Mononuclear cell (primary cell): ENCODE measurements at regions not wholly inside any gene's neighbourhood (a gene's known extent, or its start where the extent isn't known, plus 50 kb on each side); places are given as distances from the start of the nearest gene placed in this dataset.

Experiments
- H3K27me3 ChIP-seq: 2 replicates; pipeline ENCODE4 v1.6.0; 2011; ENCODE audit warnings: low read length, control low read depth; ENCODE audit not compliant: insufficient read depth
- H3K4me1 ChIP-seq: 2 replicates; pipeline ENCODE4 v1.5.1; 2011; ENCODE audit warnings: mild to moderate bottlenecking, low read length, control low read depth; ENCODE audit not compliant: insufficient read depth
- H3K4me3 ChIP-seq: 2 replicates; pipeline ENCODE4 v1.5.1; 2011; ENCODE audit warnings: mild to moderate bottlenecking, low read length, moderate library complexity
- H3K9me3 ChIP-seq: 2 replicates; pipeline ENCODE4 v1.5.1; 2011; ENCODE audit warnings: low read depth, mild to moderate bottlenecking, control low read depth, low read length

- Histone ChIP-seq H3K4me1 (peaks cover 27% of the 10 kb centered on the region), H3K9me3 (no peaks in the 10 kb centered on the region), H3K4me3 (peak overlapping the region; percentile 52), H3K27me3 (no peaks in the 10 kb centered on the region)
Measured at GRCh38 chr13:30115257-30115600, 192.1 kb downstream of the KATNAL1 start.

DNA sequence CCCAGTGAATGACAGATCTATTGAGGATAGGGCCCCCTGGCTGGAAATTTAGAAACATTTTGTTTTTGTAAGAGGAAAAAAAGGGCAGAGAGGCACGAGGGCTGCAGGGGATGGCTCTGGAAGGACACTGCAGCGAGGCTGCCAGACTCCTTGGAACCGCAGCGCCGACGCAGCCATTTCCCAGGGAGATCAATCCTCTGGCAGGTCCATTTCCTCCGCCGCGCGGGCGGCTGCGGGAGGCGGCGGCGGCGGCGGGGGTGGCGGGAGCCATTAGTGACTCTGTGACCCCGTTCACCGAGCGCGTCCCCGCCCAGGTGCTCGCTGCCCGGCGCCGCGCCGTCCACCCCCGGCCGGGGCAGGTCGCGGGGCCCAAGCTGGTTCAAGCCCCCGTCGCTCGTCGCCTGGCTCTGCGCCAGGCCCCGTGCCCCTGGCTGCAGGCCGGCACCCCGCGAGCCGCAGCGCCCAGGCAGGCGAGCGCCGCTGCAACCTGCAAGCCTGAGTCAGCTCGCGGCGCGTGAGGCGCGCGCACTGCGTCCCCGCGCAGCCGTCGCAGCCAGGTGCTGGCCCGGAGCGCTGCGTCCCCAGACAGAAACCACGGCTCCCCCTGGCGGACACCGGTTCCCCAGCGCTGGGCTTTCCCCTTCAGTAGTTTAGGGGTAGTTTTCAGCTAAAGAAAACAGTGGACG lies 192.6 kb downstream of the KATNAL1 start:
- Histone ChIP-seq H3K9me3 (no peaks in the 10 kb centered on the region), H3K4me3 (peak overlapping the region; percentile 52), H3K27me3 (no peaks in the 10 kb centered on the region), H3K4me1 (peaks cover 23% of the 10 kb centered on the region)

- Histone ChIP-seq H3K9me3 (no peaks in the 10 kb centered on the region), H3K27me3 (no peaks in the 10 kb centered on the region), H3K4me1 (peaks cover 17% of the 10 kb centered on the region), H3K4me3 (peak overlapping the region; percentile 52)
Measured at GRCh38 chr13:30113983-30114570, 193.3 kb downstream of the KATNAL1 start.

DNA sequence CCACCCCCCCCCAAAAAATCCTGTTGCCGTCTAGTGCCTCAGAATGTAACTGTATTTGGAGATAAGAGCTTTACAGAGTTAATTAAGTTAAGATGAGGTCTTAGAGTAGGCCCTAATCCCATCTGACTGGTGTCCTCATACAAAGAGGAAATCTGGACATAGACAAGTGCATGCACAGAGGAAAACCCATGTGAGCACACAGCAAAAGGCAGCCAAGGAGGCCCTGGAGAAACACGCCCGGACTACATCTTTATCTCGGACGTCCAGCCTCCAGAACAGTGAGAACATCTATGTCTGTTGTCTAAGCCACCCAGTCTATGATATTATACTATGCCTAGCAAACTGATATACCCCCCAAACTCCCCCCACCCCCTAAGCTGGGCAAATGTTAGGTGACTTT lies 193.8 kb downstream of the KATNAL1 start:
- no peak overlapping the region for H3K4me3 ChIP-seq
- H3K4me1 ChIP-seq, result peaks cover 17% of the 10 kb centered on the region
- no peaks in the 10 kb centered on the region for H3K27me3 ChIP-seq
- H3K9me3 ChIP-seq, result no peaks in the 10 kb centered on the region

DNA sequence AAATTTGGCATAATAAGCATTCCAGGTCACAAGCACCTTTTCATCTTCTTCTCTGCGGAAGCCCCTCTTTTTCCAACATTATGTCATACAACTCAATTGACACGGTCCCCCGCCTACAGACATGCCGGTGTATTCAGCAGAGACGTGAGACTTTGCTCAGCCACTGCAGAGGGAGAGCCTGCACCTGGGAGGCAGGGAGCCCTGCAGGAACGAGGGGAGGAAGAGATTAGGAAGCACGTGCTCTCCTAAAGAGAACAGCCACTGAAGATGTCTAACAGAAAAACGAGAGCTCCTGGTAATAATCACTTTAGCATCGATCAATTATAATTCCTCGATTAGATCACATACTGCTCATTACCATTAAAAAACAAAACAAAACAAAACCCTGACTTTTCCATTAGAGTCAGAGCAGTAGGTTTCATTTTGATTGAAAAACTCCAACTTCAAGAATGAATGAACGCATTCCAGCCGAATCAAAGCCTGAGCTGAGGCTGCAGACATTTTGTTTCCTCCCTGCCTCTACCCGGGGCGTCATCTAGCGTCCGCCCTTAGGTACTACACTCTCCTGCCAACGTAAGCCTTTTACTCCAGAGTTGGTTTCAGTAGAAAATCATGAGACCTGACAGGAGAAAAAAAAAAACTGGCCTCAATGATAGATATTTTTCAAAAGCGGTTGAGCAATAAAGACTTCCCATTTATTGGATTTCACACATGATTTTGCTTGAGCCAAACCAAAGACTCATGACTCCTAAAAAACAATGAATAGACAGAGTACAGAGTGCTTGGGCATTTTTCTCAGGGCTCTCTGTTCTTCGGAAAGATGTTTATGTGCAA lies 194.5 kb downstream of the KATNAL1 start:
- H3K9me3 ChIP-seq, result no peaks in the 10 kb centered on the region
- no peaks in the 10 kb centered on the region for H3K27me3 ChIP-seq
- H3K4me3 ChIP-seq, result no peak overlapping the region
- peaks cover 22% of the 10 kb centered on the region for H3K4me1 ChIP-seq

- no peaks in the 10 kb centered on the region for H3K27me3 ChIP-seq
- no peaks in the 10 kb centered on the region for H3K9me3 ChIP-seq
- H3K4me3 ChIP-seq, result no peak overlapping the region
- H3K4me1 ChIP-seq, result peaks cover 33% of the 10 kb centered on the region
Measured at GRCh38 chr13:30111810-30112209, 195.5 kb downstream of the KATNAL1 start.

DNA sequence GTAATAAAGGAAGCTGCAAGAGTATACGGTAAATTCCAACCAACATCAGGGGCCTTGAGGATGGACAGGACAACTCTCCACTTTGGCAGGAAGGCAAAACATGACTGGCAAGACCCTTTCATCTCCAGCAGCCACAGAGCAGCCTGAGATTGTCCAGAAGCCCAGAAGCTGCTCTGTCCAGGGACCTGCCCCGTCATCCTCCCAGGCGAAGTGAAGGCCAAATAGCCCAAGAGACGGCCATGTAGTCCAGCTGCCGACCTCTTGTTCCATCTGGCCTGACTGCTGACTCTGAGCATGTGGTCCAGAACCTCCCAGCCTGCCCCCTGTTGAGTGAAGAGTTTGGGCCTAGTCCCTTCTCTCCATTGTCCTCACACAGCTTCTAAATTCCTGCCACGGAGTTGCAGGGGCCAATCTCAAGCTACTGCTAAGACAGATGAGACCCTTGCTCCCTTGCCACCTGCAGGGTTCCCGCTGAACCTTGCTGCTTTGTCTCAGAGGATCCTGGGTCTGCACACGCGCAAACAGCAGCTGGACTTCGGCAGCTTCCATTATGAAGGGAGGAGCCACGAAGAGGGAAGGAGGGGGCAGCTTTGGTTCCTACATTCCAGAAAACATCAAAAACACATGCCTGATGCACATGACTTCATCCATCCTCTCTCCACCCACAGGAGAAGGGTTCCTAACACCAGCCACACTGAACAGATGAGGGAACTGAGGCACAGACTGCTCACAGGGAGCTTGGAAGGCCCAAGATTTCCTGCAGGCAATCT lies 196.9 kb downstream of the KATNAL1 start:
- no peaks in the 10 kb centered on the region for H3K9me3 ChIP-seq
- H3K4me1 ChIP-seq, result peaks cover 34% of the 10 kb centered on the region
- H3K4me3 ChIP-seq, result no peak overlapping the region
- H3K27me3 ChIP-seq, result no peaks in the 10 kb centered on the region

GRCh38 chr13:30109471-30110135 lies 197.7 kb downstream of the KATNAL1 start:
- no peaks in the 10 kb centered on the region for H3K9me3 ChIP-seq
- no peak overlapping the region for H3K4me3 ChIP-seq
- H3K27me3 ChIP-seq, result no peaks in the 10 kb centered on the region
- peaks cover 30% of the 10 kb centered on the region for H3K4me1 ChIP-seq

DNA sequence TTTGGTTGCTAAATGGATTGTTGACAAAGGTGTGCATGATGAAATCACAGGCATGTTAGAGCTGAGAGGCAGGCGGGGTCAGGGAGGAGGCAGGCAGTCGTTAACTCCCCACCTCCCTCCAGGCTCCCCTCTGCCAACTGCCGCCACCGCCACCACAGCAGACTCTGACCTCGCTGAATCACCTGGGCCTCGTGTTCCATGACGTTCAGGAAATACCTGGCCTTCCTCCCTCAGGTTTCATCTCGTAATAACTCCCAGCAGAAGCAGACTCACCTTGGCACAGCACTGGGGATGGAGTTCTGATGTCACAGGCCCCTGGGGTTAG lies 198.5 kb downstream of the KATNAL1 start:
- Histone ChIP-seq H3K9me3 (no peaks in the 10 kb centered on the region), H3K4me1 (peaks cover 25% of the 10 kb centered on the region), H3K27me3 (no peaks in the 10 kb centered on the region), H3K4me3 (no peak overlapping the region)

DNA sequence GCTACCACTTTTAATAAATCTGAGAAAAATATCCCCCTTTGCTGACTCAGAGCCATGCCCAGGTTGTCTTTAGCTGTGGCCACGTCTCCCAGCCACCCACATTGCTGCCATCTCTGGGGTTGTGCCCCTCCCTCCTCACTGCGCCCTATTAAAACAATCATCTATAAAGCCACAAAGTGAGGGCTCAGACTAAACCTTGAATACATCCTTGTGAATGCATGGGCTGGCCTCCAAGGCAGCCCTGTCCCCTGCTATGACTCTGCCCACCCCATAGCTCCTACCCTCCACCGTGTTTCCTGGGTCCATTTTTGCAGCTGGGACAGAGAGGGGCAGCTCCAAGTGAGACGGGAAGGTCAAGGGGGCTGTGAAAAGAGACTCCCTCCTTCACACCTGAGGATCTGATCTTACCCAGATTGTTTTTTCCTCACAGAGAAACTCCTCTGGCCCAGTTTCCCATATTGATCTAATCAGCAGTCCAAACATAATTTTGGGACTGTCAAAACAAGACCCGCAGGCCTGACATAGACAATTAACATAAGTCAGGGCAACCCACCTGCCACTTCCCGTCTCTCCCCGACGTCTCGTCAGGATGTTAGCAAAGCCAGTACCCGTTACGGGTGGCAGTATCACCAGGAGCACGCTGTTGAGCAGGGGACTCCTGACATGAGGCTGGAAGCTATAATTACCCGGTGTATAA lies 199.0 kb downstream of the KATNAL1 start:
- Histone ChIP-seq H3K4me1 (peaks cover 28% of the 10 kb centered on the region), H3K27me3 (no peaks in the 10 kb centered on the region), H3K4me3 (no peak overlapping the region)

DNA sequence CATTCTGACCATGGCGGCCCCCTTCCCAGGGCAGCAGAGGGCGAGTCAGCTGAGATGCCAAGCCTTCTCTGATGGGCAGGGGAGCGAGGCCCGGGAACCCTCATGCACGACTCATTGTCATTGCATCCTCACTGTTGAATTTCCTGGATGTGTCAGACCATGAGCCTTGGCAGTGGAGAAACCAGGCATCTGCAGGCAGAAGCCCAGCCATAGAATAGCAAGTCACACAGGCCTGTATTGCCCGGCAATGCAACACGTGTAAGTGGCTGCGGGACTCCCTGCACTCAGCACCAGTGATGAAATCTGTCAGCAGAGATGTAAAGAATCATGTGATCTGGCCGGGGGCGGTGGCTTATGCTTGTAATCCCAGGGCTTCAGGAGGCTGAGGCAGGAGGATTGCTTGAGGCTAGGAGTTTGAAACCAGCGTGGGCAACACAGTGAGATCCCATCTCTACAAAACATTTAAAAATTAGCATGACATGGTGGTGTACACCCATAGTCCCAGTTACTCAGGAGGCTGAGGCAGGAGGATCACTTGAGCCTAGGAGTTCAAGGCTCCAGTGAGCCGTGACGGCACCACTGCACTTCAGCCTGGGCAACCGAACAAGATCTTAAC lies 199.7 kb downstream of the KATNAL1 start:
- peaks cover 27% of the 10 kb centered on the region for H3K4me1 ChIP-seq
- no peaks in the 10 kb centered on the region for H3K27me3 ChIP-seq
- H3K4me3 ChIP-seq, result no peak overlapping the region
- H3K9me3 ChIP-seq, result no peaks in the 10 kb centered on the region

More for the DNA sequence above, 199.0 kb downstream of the KATNAL1 start:
- H3K9me3 ChIP-seq, result no peaks in the 10 kb centered on the region

- H3K9me3 ChIP-seq, result no peaks in the 10 kb centered on the region
- no peaks in the 10 kb centered on the region for H3K27me3 ChIP-seq
- no peak overlapping the region for H3K4me3 ChIP-seq
- peaks cover 23% of the 10 kb centered on the region for H3K4me1 ChIP-seq
Measured at GRCh38 chr13:30107121-30107520, 200.2 kb downstream of the KATNAL1 start.

- no peaks in the 10 kb centered on the region for H3K9me3 ChIP-seq
Measured at GRCh38 chr13:30105381-30105780, 202.0 kb downstream of the KATNAL1 start.

More at GRCh38 chr13:30105381-30105780, 202.0 kb downstream of the KATNAL1 start:
- Histone ChIP-seq H3K4me1 (peaks cover 23% of the 10 kb centered on the region), H3K4me3 (no peak overlapping the region), H3K27me3 (no peaks in the 10 kb centered on the region)
